ENCODE measurements at regions not wholly inside any gene's neighbourhood (a gene's known extent, or its start where the extent isn't known, plus 50 kb on each side); places are given as distances from the start of the nearest gene placed in this dataset.

DNA sequence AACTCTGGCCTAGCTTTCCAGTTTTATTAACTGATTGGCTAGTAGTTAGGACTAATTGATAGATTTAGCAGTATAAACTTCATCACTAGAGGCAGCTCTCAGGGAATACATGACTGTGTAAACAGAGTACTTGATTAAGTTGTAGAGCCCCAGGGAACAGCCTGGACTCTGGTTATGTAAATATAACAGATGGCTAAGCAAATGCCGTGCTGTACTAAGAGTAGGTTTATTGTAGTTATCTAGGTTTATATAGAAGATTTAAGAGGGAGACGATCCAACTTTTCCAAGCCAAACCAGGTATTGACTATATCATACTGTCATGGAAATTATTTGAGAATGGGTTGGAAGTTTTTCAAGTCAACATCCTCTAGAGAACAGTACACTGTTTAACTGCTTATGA lies 463.4 kb upstream of the GRID2 start:
- H3K27ac ChIP-seq (ENCODE audit: low read depth in 2 of 2, low read length in 1 of 2): no peak overlapping the region
- no peak overlapping the region for H2AFZ ChIP-seq (ENCODE audit: low read depth)
- H3K27me3 ChIP-seq (ENCODE audit: insufficient read depth): no peaks in the 10 kb centered on the region
- H3K9me3 ChIP-seq: no peaks in the 10 kb centered on the region
- 66% methylated on average over 2 of the region's 2 CpGs for WGBS (ENCODE audit: low lambda C conversion rate)
- no peak overlapping the region for H3K4me3 ChIP-seq (ENCODE audit: low read depth in 2 of 2, low read length in 1 of 2)
- POLR2A ChIA-PET: no interaction called here
- no peaks in the 10 kb centered on the region for H3K79me2 ChIP-seq (ENCODE audit: insufficient read depth)
- H3F3A ChIP-seq (replicated peaks; ENCODE audit: insufficient read depth): peaks cover 5% of the 10 kb centered on the region
- no peaks in the 10 kb centered on the region for H4K20me1 ChIP-seq (ENCODE audit: insufficient read depth)
- CTCF ChIA-PET: no interaction called here
- H3K4me2 ChIP-seq: no peak overlapping the region
- no peak for DNase-seq
- peaks cover 0 to 4% of the 10 kb centered on the region in 2 experiments for H3K36me3 ChIP-seq (replicated peaks in 1 of 2; ENCODE audit: control insufficient read depth in 1 of 2, insufficient read depth in 2 of 2, low read length in 1 of 2)
- peaks cover 9% of the 10 kb centered on the region; the same call in 1 of the 2 replicates for H3K9me2 ChIP-seq
- TF ChIP-seq, protein P1, sequence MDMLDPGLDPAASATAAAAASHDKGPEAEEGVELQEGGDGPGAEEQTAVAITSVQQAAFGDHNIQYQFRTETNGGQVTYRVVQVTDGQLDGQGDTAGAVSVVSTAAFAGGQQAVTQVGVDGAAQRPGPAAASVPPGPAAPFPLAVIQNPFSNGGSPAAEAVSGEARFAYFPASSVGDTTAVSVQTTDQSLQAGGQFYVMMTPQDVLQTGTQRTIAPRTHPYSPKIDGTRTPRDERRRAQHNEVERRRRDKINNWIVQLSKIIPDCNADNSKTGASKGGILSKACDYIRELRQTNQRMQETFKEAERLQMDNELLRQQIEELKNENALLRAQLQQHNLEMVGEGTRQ (IDR thresholded peaks at IDR 0.05; ENCODE audit: borderline replicate concordance, low read depth, low read length): no peak
- TF ChIP-seq MXI1 (IDR thresholded peaks at IDR 0.05; ENCODE audit: low read depth, low read length): no peak
- TF ChIP-seq TEAD4 (IDR thresholded peaks at IDR 0.05; ENCODE audit: borderline replicate concordance, insufficient read depth): no peak
- no peak for TF ChIP-seq EZH2phosphoT487 (IDR thresholded peaks at IDR 0.05; ENCODE audit: borderline replicate concordance, low read depth)
- TF ChIP-seq TCF12 (IDR thresholded peaks at IDR 0.05): no peak
- no peak for TF ChIP-seq FOXJ3 (CRISPR knock-in tag; IDR thresholded peaks at IDR 0.05)
- no peak for TF ChIP-seq TAF1 (IDR thresholded peaks at IDR 0.05; ENCODE audit: borderline replicate concordance, low read depth, low read length)
- TF ChIP-seq, protein P2, sequence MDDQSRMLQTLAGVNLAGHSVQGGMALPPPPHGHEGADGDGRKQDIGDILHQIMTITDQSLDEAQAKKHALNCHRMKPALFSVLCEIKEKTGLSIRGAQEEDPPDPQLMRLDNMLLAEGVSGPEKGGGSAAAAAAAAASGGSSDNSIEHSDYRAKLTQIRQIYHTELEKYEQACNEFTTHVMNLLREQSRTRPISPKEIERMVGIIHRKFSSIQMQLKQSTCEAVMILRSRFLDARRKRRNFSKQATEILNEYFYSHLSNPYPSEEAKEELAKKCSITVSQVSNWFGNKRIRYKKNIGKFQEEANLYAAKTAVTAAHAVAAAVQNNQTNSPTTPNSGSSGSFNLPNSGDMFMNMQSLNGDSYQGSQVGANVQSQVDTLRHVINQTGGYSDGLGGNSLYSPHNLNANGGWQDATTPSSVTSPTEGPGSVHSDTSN (IDR thresholded peaks at IDR 0.05): no peak
- TF ChIP-seq, protein P3, sequence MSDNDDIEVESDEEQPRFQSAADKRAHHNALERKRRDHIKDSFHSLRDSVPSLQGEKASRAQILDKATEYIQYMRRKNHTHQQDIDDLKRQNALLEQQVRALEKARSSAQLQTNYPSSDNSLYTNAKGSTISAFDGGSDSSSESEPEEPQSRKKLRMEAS (IDR thresholded peaks at IDR 0.05; ENCODE audit: low read depth): no peak
- no peak for TF ChIP-seq SMC3 (IDR thresholded peaks at IDR 0.05; ENCODE audit: low read depth, low read length)
- no peak for TF ChIP-seq GATA2 (CRISPR knock-in tag; IDR thresholded peaks at IDR 0.05)
- H3K9ac ChIP-seq: no peak overlapping the region
- H3K4me1 ChIP-seq (ENCODE audit: control insufficient read depth in 1 of 2, insufficient read depth in 2 of 2, low read depth in 1 of 2, low read length in 1 of 2): no peaks in the 10 kb centered on the region; a peak in 1 of 4 replicates

DNA sequence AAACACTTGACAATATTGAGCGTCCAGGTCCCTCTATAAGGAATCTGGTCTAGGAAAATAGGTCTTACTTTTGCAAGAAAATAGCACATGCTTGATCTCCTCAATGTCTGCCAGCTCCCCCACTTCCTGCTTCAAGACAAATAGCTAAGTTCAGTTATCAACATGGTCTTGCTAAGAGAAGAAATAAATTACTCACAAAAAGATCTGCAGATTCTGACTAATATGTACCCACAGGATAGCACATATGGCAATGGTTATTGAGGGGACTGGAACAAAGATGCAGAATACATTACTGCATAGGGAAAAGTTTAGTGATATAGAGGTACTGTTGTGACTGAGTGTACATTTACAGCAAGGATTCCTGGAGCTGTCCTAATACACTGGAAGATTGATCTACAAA lies 457.5 kb upstream of the GRID2 start:
- Histone ChIP-seq H3K9me2 (peaks cover 4% of the 10 kb centered on the region; the same call in 1 of the 2 replicates), H3K4me2 (no peak overlapping the region), H3K36me3 (replicated peaks in 1 of 2; ENCODE audit: control insufficient read depth in 1 of 2, insufficient read depth in 2 of 2, low read length in 1 of 2) (no peaks in the 10 kb centered on the region), H3K4me3 (ENCODE audit: low read depth in 2 of 2, low read length in 1 of 2) (no peak overlapping the region), H3K79me2 (ENCODE audit: insufficient read depth) (no peaks in the 10 kb centered on the region), H4K20me1 (ENCODE audit: insufficient read depth) (no peaks in the 10 kb centered on the region), H3K4me1 (ENCODE audit: control insufficient read depth in 1 of 2, insufficient read depth in 2 of 2, low read depth in 1 of 2, low read length in 1 of 2) (no peaks in the 10 kb centered on the region), H3K9me3 (no peaks in the 10 kb centered on the region; the same call in 1 of the 2 replicates), H3K9ac (no peak overlapping the region), H2AFZ (ENCODE audit: low read depth) (no peak overlapping the region), H3K27ac (ENCODE audit: low read depth in 2 of 2, low read length in 1 of 2) (no peak overlapping the region), H3K27me3 (ENCODE audit: insufficient read depth) (no peaks in the 10 kb centered on the region), H3F3A (replicated peaks; ENCODE audit: insufficient read depth) (no peaks in the 10 kb centered on the region)
- ChIA-PET POLR2A (no interaction called here), CTCF (no interaction called here)
- no peak for DNase-seq
- TF ChIP-seq, protein P2 (IDR thresholded peaks at IDR 0.05): peak; percentile 48; the same call in 1 of the 2 replicates
- TF ChIP-seq EP300 (IDR thresholded peaks at IDR 0.05; ENCODE audit: borderline replicate concordance in 1 of 2, low read depth in 1 of 2, low read length in 1 of 2) (peak in 1 of 2 experiments; percentile 54; a peak in 1 of 4 replicates), NFIC (IDR thresholded peaks at IDR 0.05; ENCODE audit: borderline replicate concordance) (peak; percentile 9; the same call in 1 of the 2 replicates), TCF12 (IDR thresholded peaks at IDR 0.05) (peak; percentile 70), JUND (IDR thresholded peaks at IDR 0.05) (0 out of 2 replicates have a peak, but pooled peaks have one; percentile 24)
- TF ChIP-seq, protein P4, sequence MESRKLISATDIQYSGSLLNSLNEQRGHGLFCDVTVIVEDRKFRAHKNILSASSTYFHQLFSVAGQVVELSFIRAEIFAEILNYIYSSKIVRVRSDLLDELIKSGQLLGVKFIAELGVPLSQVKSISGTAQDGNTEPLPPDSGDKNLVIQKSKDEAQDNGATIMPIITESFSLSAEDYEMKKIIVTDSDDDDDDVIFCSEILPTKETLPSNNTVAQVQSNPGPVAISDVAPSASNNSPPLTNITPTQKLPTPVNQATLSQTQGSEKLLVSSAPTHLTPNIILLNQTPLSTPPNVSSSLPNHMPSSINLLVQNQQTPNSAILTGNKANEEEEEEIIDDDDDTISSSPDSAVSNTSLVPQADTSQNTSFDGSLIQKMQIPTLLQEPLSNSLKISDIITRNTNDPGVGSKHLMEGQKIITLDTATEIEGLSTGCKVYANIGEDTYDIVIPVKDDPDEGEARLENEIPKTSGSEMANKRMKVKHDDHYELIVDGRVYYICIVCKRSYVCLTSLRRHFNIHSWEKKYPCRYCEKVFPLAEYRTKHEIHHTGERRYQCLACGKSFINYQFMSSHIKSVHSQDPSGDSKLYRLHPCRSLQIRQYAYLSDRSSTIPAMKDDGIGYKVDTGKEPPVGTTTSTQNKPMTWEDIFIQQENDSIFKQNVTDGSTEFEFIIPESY (IDR thresholded peaks at IDR 0.05; ENCODE audit: borderline replicate concordance, low read depth): no peak
- TF ChIP-seq, protein P5, sequence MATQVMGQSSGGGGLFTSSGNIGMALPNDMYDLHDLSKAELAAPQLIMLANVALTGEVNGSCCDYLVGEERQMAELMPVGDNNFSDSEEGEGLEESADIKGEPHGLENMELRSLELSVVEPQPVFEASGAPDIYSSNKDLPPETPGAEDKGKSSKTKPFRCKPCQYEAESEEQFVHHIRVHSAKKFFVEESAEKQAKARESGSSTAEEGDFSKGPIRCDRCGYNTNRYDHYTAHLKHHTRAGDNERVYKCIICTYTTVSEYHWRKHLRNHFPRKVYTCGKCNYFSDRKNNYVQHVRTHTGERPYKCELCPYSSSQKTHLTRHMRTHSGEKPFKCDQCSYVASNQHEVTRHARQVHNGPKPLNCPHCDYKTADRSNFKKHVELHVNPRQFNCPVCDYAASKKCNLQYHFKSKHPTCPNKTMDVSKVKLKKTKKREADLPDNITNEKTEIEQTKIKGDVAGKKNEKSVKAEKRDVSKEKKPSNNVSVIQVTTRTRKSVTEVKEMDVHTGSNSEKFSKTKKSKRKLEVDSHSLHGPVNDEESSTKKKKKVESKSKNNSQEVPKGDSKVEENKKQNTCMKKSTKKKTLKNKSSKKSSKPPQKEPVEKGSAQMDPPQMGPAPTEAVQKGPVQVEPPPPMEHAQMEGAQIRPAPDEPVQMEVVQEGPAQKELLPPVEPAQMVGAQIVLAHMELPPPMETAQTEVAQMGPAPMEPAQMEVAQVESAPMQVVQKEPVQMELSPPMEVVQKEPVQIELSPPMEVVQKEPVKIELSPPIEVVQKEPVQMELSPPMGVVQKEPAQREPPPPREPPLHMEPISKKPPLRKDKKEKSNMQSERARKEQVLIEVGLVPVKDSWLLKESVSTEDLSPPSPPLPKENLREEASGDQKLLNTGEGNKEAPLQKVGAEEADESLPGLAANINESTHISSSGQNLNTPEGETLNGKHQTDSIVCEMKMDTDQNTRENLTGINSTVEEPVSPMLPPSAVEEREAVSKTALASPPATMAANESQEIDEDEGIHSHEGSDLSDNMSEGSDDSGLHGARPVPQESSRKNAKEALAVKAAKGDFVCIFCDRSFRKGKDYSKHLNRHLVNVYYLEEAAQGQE (IDR thresholded peaks at IDR 0.05; ENCODE audit: low read depth, low read length): no peak
- WGBS (ENCODE audit: low lambda C conversion rate): 43% methylated on average over 1 of the region's 1 CpG

All from SK-N-SH (cell line).